ENCODE measurements at regions not wholly inside any gene's neighbourhood (a gene's known extent, or its start where the extent isn't known, plus 50 kb on each side); places are given as distances from the start of the nearest gene placed in this dataset.

DNA sequence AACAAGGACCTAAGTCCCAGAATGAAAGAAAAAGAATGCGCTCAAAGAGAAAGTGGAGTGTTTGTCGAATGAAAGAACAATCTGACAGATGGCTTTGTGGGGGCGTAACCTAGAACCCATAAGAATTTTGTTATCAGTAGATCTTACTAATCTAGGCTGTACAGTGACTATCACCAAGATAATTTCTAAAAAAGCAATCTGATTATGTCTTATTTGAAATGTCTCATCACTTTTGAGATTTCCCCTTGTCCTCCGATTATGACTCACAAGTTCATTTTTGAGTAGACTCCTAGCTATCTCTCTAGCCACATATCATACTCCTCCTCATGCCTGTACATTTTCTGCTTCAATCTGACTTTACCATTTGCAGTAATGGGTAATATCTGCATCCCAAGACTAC lies 135.6 kb upstream of the SMARCA2 start:
- TF ChIP-seq, protein P1, sequence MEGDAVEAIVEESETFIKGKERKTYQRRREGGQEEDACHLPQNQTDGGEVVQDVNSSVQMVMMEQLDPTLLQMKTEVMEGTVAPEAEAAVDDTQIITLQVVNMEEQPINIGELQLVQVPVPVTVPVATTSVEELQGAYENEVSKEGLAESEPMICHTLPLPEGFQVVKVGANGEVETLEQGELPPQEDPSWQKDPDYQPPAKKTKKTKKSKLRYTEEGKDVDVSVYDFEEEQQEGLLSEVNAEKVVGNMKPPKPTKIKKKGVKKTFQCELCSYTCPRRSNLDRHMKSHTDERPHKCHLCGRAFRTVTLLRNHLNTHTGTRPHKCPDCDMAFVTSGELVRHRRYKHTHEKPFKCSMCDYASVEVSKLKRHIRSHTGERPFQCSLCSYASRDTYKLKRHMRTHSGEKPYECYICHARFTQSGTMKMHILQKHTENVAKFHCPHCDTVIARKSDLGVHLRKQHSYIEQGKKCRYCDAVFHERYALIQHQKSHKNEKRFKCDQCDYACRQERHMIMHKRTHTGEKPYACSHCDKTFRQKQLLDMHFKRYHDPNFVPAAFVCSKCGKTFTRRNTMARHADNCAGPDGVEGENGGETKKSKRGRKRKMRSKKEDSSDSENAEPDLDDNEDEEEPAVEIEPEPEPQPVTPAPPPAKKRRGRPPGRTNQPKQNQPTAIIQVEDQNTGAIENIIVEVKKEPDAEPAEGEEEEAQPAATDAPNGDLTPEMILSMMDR (conservative IDR thresholded peaks at IDR 0.05 in 1 of 2, IDR thresholded peaks at IDR 0.05 in 1 of 2; ENCODE audit: extremely low read depth in 1 of 2, insufficient read depth in 1 of 2, low read depth in 1 of 2, low read length in 2 of 2): no peak
- no peak for TF ChIP-seq EZH2 (IDR thresholded peaks at IDR 0.05; ENCODE audit: borderline replicate concordance, low read length)

Measured in mammary epithelial cell (primary cell).